Epithelial cell of proximal tubule (primary cell): ENCODE measurements at regions not wholly inside any gene's neighbourhood (a gene's known extent, or its start where the extent isn't known, plus 50 kb on each side); places are given as distances from the start of the nearest gene placed in this dataset.

ENCODE experiments used
- DNase-seq: peaks from one replicate; pipeline ENCODE4 v3.0.0-alpha.2; 2011; ENCODE audit warnings: low read depth
- H3K4me3 ChIP-seq: 2 replicates; pipeline ENCODE4 v1.5.1; 2011; ENCODE audit warnings: low read depth, mild to moderate bottlenecking, low read length
- TF ChIP-seq, protein P1 (sequence below): conservative IDR thresholded peaks from 2 replicates; pipeline ENCODE4 v1.5.1; 2012; ENCODE audit warnings: low read depth, mild to moderate bottlenecking, low read length

- no peak overlapping the region for H3K4me3 ChIP-seq
- DNase-seq, result no peak
- TF ChIP-seq, protein P1, sequence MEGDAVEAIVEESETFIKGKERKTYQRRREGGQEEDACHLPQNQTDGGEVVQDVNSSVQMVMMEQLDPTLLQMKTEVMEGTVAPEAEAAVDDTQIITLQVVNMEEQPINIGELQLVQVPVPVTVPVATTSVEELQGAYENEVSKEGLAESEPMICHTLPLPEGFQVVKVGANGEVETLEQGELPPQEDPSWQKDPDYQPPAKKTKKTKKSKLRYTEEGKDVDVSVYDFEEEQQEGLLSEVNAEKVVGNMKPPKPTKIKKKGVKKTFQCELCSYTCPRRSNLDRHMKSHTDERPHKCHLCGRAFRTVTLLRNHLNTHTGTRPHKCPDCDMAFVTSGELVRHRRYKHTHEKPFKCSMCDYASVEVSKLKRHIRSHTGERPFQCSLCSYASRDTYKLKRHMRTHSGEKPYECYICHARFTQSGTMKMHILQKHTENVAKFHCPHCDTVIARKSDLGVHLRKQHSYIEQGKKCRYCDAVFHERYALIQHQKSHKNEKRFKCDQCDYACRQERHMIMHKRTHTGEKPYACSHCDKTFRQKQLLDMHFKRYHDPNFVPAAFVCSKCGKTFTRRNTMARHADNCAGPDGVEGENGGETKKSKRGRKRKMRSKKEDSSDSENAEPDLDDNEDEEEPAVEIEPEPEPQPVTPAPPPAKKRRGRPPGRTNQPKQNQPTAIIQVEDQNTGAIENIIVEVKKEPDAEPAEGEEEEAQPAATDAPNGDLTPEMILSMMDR, result no peak
Measured at GRCh38 chr6:121867095-121867494, 431.6 kb downstream of the GJA1 start.

GRCh38 chr6:121868206-121868605 lies 432.8 kb downstream of the GJA1 start:
- no peak overlapping the region for H3K4me3 ChIP-seq
- no peak for DNase-seq
- TF ChIP-seq, protein P1, result no peak

- DNase-seq, result no peak
Measured at GRCh38 chr6:121873595-121873994, 438.1 kb downstream of the GJA1 start.

DNA sequence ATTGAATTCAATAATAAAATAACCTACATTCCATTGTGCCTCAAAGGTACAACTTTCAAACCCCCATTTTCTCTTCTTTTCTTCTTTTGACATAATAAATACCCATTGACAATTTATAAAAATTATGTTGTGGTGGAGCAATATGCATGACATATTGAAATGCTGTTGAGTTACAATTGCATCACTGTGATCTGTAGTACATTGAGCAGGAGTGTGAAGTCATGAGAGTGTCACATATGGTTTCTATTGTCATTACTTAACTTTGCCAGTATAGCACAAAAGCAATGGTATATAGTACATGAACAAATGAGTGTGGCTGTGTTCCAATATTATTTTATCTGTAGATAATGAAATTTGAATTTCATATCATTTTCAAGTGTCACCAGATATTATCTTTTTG lies 441.3 kb downstream of the GJA1 start:
- no peak overlapping the region for H3K4me3 ChIP-seq
- TF ChIP-seq, protein P1, result no peak
- DNase-seq, result no peak

More at GRCh38 chr6:121873595-121873994, 438.1 kb downstream of the GJA1 start:
- H3K4me3 ChIP-seq, result no peak overlapping the region
- TF ChIP-seq, protein P1, result no peak

DNA sequence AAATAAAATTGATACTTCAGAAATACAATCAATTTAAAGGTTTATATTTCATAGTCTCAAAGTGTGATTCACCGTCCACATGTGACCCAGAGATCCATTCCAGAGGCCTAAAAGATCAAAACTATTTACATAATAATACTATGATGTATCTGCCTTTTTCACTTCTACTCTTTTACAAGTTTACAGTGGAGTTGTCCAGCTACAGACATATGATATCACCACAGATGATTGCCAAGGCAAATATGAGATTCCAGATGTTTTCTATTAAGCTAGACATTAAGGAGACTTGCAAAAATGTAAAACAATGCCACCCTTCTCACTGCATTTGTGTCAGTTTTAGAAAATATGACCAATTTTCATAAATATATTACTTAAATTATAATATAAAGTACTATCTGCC lies 443.7 kb downstream of the GJA1 start:
- no peak for DNase-seq
- TF ChIP-seq, protein P1, result no peak
- no peak overlapping the region for H3K4me3 ChIP-seq

- no peak overlapping the region for H3K4me3 ChIP-seq
- TF ChIP-seq, protein P1, result no peak
- DNase-seq, result no peak
Measured at GRCh38 chr6:121880831-121881230, 445.4 kb downstream of the GJA1 start.

DNA sequence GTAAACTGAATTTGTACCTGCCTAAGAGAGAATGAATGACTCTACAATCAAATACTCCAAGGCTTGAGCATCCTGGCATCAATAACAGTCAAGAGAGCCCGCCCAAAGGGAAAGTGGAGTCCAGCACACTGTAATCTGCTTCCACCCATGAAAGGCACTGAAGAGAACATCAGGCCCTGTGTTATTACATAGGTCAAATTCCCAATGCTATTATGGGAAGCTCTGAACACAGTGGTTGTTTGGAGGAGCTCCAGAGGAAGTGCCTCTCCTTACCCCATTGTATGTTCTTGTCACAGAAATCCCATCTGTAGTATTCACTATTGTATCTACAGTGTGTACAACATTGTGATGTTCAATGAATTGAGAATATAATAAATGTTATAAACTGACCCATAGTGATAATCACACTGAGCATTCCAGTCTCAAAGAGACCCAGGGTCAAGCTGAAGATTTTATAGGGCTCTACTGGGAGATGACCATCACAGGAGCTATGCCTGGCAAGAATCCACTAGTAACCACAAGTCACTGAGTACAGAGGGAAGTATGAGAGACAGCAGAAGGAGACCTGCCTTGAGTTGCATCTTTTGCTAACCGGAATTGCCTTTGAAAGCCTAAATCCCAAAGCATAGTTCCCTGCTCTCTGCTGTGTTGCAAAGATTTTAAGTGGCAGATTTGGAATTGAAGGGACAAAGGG lies 446.7 kb downstream of the GJA1 start:
- TF ChIP-seq, protein P1, result no peak
- no peak for DNase-seq
- H3K4me3 ChIP-seq, result no peak overlapping the region
